MCF 10A (cell line): ENCODE measurements at regions not wholly inside any gene's neighbourhood (a gene's known extent, or its start where the extent isn't known, plus 50 kb on each side); places are given as distances from the start of the nearest gene placed in this dataset.
A peak's percentile ranks its signal among the peaks of the same experiment; 100 is the strongest.

ENCODE experiments used
- BruUV-seq: library from RNA; stranded (reverse); fragments of 400-500 nt; replicated peaks from 2 replicates; lab custom pipeline; 2021; lab: Mats Ljungman, UMichigan
- CTCF ChIA-PET: fragments of 300-600 bp; sonication (Branson Sonifier 250); formaldehyde crosslinking; extraction: SDS; loops from one replicate; lab custom pipeline; 2021; ENCODE audit warnings: antibody characterized with exemption, inconsistent platforms; lab: Yijun Ruan, JAX
- POLR2A ChIA-PET: fragments of 300-600, 350-650 bp; sonication (Branson Sonifier 250); formaldehyde crosslinking; extraction: SDS; loops from one replicate; lab custom pipeline; 2020; ENCODE audit warnings: antibody characterized with exemption, inconsistent platforms; lab: Yijun Ruan, JAX
- DNase-seq: peaks from one replicate; pipeline ENCODE4 v3.0.0-alpha.2; 2018; ENCODE audit not compliant: unreplicated experiment
- H3K27ac Mint-ChIP-seq: one replicate; pipeline ENCODE4 v1.8.0; 2022; ENCODE audit warnings: mild to moderate bottlenecking, low read depth, mixed read lengths; ENCODE audit not compliant: unreplicated experiment
- H3K27me3 Mint-ChIP-seq: one replicate; pipeline ENCODE4 v1.8.0; 2022; ENCODE audit warnings: mixed read lengths; ENCODE audit not compliant: insufficient read depth, unreplicated experiment
- H3K36me3 Mint-ChIP-seq: one replicate; pipeline ENCODE4 v1.8.0; 2022; ENCODE audit warnings: mild to moderate bottlenecking, moderate library complexity, mixed read lengths; ENCODE audit not compliant: insufficient read depth, unreplicated experiment
- H3K4me1 Mint-ChIP-seq: one replicate; pipeline ENCODE4 v1.8.0; 2022; ENCODE audit warnings: mixed read lengths; ENCODE audit not compliant: insufficient read depth, unreplicated experiment
- H3K4me3 Mint-ChIP-seq: one replicate; pipeline ENCODE4 v1.8.0; 2022; ENCODE audit warnings: mild to moderate bottlenecking, moderate library complexity, mixed read lengths; ENCODE audit not compliant: unreplicated experiment
- H3K9me3 Mint-ChIP-seq: one replicate; pipeline ENCODE4 v1.8.0; 2022; ENCODE audit warnings: mixed read lengths; ENCODE audit not compliant: unreplicated experiment
- CTCF ChIP-seq: fragments of 200-600 bp; IDR thresholded peaks from one replicate; pipeline ENCODE4 v1.8.0; 2022; ENCODE audit warnings: antibody characterized with exemption, mild to moderate bottlenecking; ENCODE audit not compliant: unreplicated experiment
- intact Hi-C: fragments of 100-400 bp; cut with micrococcal nuclease; formaldehyde crosslinking; loops from 2 replicates; pipeline ENCODE4 v1.14.1; 2022

GRCh38 chr1:216812966-216813365 lies 89.7 kb upstream of the ESRRG start:
- POLR2A ChIA-PET = interaction anchor here (0.5 kb wide), 1 partner anchor 1020 kb away, joined by 5 read pairs; no protein-coding TSS in a partner anchor
- no TSS peak for BruUV-seq
- CTCF ChIA-PET = interaction anchor here (0.6 to 2.4 kb wide), 3 partner anchors 10 to 581 kb away, joined by 3 to 7 read pairs (median 5); no protein-coding TSS in a partner anchor
- Mint-ChIP-seq H3K27ac (no peak overlapping the region), H3K4me3 (no peak overlapping the region), H3K27me3 (no peaks in the 10 kb centered on the region), H3K4me1 (no peaks in the 10 kb centered on the region), H3K36me3 (no peaks in the 10 kb centered on the region), H3K9me3 (no peaks in the 10 kb centered on the region)
- no peak for TF ChIP-seq CTCF
- DNase-seq = peak; percentile 30
- intact Hi-C loops = loop anchor here (10.0 kb wide), 1 partner anchor 522 kb away; no protein-coding TSS in a partner anchor

- POLR2A ChIA-PET = interaction anchor here (1.5 kb wide), 1 partner anchor 13 kb away, joined by 5 read pairs; no protein-coding TSS in a partner anchor
Observed at GRCh38 chr1:216809649-216810048, 86.4 kb upstream of the ESRRG start.

GRCh38 chr1:216807696-216808095 lies 84.5 kb upstream of the ESRRG start:
- DNase-seq = no peak
- Mint-ChIP-seq H3K27me3 (no peaks in the 10 kb centered on the region), H3K4me3 (no peak overlapping the region)

More at GRCh38 chr1:216809649-216810048, 86.4 kb upstream of the ESRRG start:
- CTCF ChIA-PET = interaction anchor here (0.6 to 1.5 kb wide), 3 partner anchors 19 to 207 kb away, joined by 3 to 7 read pairs (median 3); no protein-coding TSS in a partner anchor
- Mint-ChIP-seq H3K4me1 (peaks cover 9% of the 10 kb centered on the region), H3K27ac (no peak overlapping the region), H3K36me3 (no peaks in the 10 kb centered on the region), H3K4me3 (no peak overlapping the region), H3K27me3 (no peaks in the 10 kb centered on the region), H3K9me3 (no peaks in the 10 kb centered on the region)
- BruUV-seq = no TSS peak
- intact Hi-C loops = loop anchor here (10.0 kb wide), 1 partner anchor 525 kb away; no protein-coding TSS in a partner anchor
- no peak for TF ChIP-seq CTCF
- DNase-seq = no peak

More at GRCh38 chr1:216807696-216808095, 84.5 kb upstream of the ESRRG start:
- H3K36me3 Mint-ChIP-seq = no peaks in the 10 kb centered on the region
- ChIA-PET CTCF (interaction anchor here (1.0 kb wide), 1 partner anchor 58 kb away, joined by 3 read pairs; no protein-coding TSS in a partner anchor), POLR2A (interaction anchor here (0.7 kb wide), 2 partner anchors 15 to 177 kb away, joined by 3 read pairs; no protein-coding TSS in a partner anchor)
- no peak overlapping the region for H3K27ac Mint-ChIP-seq
- TF ChIP-seq CTCF = no peak
- intact Hi-C loops = no loop called here
- no TSS peak for BruUV-seq
- H3K4me1 Mint-ChIP-seq = peaks cover 10% of the 10 kb centered on the region
- no peaks in the 10 kb centered on the region for H3K9me3 Mint-ChIP-seq
